ENCODE measurements at regions not wholly inside any gene's neighbourhood (a gene's known extent, or its start where the extent isn't known, plus 50 kb on each side); places are given as distances from the start of the nearest gene placed in this dataset.

- Histone ChIP-seq H3K9me3 (replicated peaks in 1 of 11) (no peaks in the 10 kb centered on the region), H3K27ac (no peak overlapping the region), H3K4me2 (no peak overlapping the region), H4K20me1 (no peaks in the 10 kb centered on the region), H3K4me1 (peaks cover 0 to 12% (median 0%) of the 10 kb centered on the region in 10 experiments; a peak in 3 of 20 replicates), H3K27me3 (no peaks in the 10 kb centered on the region), H3K4me3 (no peak overlapping the region), H3K36me3 (no peaks in the 10 kb centered on the region), H3K9ac (no peak overlapping the region)
- no peak for TF ChIP-seq Cebpa-rat (IDR thresholded peaks at IDR 0.05)
These were observed 251.0 kb downstream of the TTLL7 start for GRCh38 chr1:83747853-83748482.

DNA sequence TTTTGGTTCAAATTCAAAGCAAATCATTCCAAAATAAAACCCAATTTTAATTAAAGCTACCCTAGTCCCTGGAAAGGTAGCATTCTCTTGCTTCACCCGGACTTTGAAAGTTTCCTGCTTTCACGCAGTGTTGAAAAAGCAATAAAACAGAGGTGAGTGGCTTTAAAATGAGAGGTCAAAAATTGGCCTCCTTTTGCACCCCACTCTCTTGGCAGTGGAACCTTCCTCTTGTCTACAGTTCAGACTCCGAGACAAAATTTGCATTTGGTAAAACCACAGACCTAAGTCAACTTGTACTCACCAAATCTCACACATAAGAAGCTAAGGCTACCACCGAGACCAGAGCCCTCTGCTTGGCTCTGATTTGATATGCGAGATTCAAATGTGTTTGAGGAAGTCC is 252.7 kb downstream of the TTLL7 start:
- H4K20me1 ChIP-seq = no peaks in the 10 kb centered on the region
- H3K27ac ChIP-seq = no peak overlapping the region
- no peaks in the 10 kb centered on the region for H3K27me3 ChIP-seq
- H3K4me3 ChIP-seq = no peak overlapping the region
- H3K36me3 ChIP-seq = no peaks in the 10 kb centered on the region
- H3K4me2 ChIP-seq = no peak overlapping the region
- peaks cover 0 to 28% (median 0%) of the 10 kb centered on the region in 10 experiments; a peak in 4 of 20 replicates for H3K4me1 ChIP-seq
- no peak overlapping the region for H3K9ac ChIP-seq
- no peak for TF ChIP-seq Cebpa-rat (IDR thresholded peaks at IDR 0.05)
- H3K9me3 ChIP-seq (replicated peaks in 1 of 11) = no peaks in the 10 kb centered on the region

DNA sequence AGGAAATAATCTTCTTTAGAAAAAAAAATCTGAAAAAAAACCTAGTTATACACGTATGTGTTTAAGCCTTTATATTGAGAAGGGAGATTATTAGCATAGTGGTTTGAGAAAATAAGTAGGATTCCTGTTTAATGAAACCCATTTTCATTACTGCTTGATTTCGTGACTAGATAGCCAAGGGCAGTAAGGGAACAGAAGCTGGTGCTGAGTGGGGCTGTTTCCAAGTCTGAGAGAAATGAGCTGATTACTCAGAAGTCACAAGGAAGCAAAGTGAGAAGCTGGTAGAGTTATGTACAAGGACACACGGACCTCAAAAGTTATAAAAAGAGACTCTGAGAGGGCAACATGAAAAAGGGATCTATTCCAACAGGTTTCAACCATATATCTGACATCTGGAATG is 256.5 kb downstream of the TTLL7 start:
- H4K20me1 ChIP-seq = no peaks in the 10 kb centered on the region
- peak overlapping the region in 1 of 11 experiments; percentile 36; a peak in 2 of 22 replicates for H3K27ac ChIP-seq
- H3K36me3 ChIP-seq = no peaks in the 10 kb centered on the region
- peaks cover 0 to 32% (median 0%) of the 10 kb centered on the region in 10 experiments; a peak in 4 of 20 replicates for H3K4me1 ChIP-seq
- peak overlapping the region in 2 of 11 experiments; percentile 48 to 76; a peak in 4 of 22 replicates for H3K4me2 ChIP-seq
- no peak overlapping the region for H3K4me3 ChIP-seq
- H3K9me3 ChIP-seq (replicated peaks in 1 of 11) = no peaks in the 10 kb centered on the region
- TF ChIP-seq Cebpa-rat (IDR thresholded peaks at IDR 0.05) = no peak
- H3K9ac ChIP-seq = peak overlapping the region in 1 of 11 experiments; percentile 45; a peak in 1 of 22 replicates
- no peaks in the 10 kb centered on the region for H3K27me3 ChIP-seq

DNA sequence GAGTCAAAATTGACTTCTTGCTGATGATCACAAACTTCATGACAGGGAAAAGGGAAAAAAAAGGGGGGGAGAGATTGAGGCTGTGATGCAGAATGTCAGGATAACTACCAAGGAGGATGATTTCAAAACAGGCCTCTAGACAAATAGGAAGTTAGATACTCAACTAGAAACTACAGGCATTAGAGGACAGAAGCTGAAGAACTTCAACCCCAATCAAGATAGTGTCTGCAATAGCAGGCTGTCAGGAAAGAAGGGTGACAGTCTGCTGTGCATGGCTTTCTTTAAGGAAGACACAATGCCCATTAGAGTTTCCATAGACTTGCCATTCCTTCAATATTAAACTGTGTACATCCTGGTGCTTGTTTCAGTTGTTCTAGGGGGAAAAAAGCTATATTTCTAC is 257.2 kb downstream of the TTLL7 start:
- Histone ChIP-seq H3K27me3 (no peaks in the 10 kb centered on the region), H3K27ac (peak overlapping the region in 1 of 11 experiments; percentile 36; a peak in 3 of 22 replicates), H3K4me2 (peak overlapping the region in 2 of 11 experiments; percentile 48 to 76; a peak in 4 of 22 replicates), H3K9me3 (replicated peaks in 1 of 11) (no peaks in the 10 kb centered on the region), H3K4me3 (no peak overlapping the region), H3K9ac (no peak overlapping the region), H3K4me1 (peaks cover 0 to 32% (median 0%) of the 10 kb centered on the region in 10 experiments; a peak in 4 of 20 replicates), H4K20me1 (no peaks in the 10 kb centered on the region), H3K36me3 (no peaks in the 10 kb centered on the region)
- TF ChIP-seq Cebpa-rat (IDR thresholded peaks at IDR 0.05) = no peak

DNA sequence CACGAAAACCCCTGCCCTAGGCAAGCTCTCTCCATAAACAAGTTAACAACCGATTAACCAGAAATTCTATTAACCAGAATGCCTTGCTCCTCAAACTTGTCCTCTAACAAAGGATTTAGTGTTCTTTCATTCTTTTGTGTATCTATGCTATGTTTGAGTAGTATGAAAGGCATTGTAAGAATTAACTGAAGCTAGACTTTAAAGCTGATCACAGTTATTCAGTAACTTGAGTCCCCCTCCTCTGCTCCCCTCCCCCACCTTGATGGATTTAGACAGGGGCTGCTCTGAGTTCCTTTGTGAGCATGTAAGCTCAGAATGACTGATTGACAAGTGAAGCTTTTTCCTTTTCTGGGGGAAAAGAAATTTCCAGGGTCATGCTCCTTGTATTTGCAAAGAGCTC is 257.6 kb downstream of the TTLL7 start:
- H3K4me2 ChIP-seq = peak overlapping the region in 2 of 11 experiments; percentile 48 to 76; a peak in 3 of 22 replicates
- H3K27ac ChIP-seq = no peak overlapping the region; a peak in 1 of 22 replicates
- no peak overlapping the region for H3K4me3 ChIP-seq
- no peaks in the 10 kb centered on the region for H3K9me3 ChIP-seq (replicated peaks in 1 of 11)
- no peak for TF ChIP-seq Cebpa-rat (IDR thresholded peaks at IDR 0.05)
- peaks cover 0 to 32% (median 0%) of the 10 kb centered on the region in 10 experiments; a peak in 4 of 20 replicates for H3K4me1 ChIP-seq
- H4K20me1 ChIP-seq = no peaks in the 10 kb centered on the region
- H3K36me3 ChIP-seq = no peaks in the 10 kb centered on the region
- H3K27me3 ChIP-seq = no peaks in the 10 kb centered on the region
- no peak overlapping the region for H3K9ac ChIP-seq

DNA sequence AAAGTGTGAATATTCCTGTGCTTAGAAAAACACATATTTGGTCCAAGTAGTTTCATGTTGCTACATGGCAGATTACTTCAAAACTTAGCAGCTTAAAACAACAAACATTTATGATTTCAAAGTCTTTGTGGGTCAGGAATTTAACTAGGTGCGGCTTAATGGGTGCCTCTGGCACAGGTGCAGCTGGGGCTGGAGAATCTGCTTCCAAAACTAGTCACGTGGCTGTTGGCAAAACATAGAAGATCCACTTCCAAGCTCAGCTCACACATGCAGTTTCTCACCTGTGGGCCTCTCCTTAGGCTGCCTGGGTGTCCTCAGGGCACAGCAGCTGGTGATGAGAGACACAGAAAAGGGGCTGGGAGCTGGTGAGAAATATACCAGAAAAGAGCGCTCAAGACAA is 263.4 kb downstream of the TTLL7 start:
- no peaks in the 10 kb centered on the region for H3K36me3 ChIP-seq
- no peak overlapping the region for H3K27ac ChIP-seq
- no peak for TF ChIP-seq Cebpa-rat (IDR thresholded peaks at IDR 0.05)
- no peaks in the 10 kb centered on the region for H3K9me3 ChIP-seq (replicated peaks in 1 of 11)
- no peaks in the 10 kb centered on the region for H4K20me1 ChIP-seq
- no peaks in the 10 kb centered on the region for H3K4me1 ChIP-seq
- no peak overlapping the region for H3K4me2 ChIP-seq
- H3K4me3 ChIP-seq = no peak overlapping the region
- H3K27me3 ChIP-seq = no peaks in the 10 kb centered on the region
- H3K9ac ChIP-seq = no peak overlapping the region

DNA sequence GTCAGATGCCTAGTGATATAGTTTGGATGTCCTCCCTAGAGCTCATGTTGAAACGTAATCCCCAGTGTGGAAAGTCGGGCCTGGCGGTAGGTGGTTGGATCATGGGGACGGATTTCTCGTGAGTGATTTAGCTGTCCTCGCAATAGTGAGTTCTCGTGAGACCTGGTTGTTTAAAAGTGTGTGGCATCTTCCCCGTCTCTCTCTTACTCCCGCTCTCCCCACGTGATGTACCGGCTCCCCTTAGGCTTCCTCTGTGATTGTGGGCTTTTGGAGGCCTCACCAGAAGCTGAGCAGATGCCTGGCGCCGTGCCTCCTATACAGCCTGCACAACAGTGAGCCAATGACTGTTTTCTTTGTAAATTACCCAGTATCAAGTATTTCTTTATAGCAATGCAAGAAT is 264.5 kb downstream of the TTLL7 start:
- H3K4me3 ChIP-seq = no peak overlapping the region
- TF ChIP-seq Cebpa-rat (IDR thresholded peaks at IDR 0.05) = no peak
- H3K4me1 ChIP-seq = no peaks in the 10 kb centered on the region
- H3K9me3 ChIP-seq (replicated peaks in 1 of 11) = no peaks in the 10 kb centered on the region
- no peaks in the 10 kb centered on the region for H3K36me3 ChIP-seq
- H3K27me3 ChIP-seq = no peaks in the 10 kb centered on the region
- no peak overlapping the region for H3K9ac ChIP-seq
- no peak overlapping the region for H3K27ac ChIP-seq
- no peaks in the 10 kb centered on the region for H4K20me1 ChIP-seq
- H3K4me2 ChIP-seq = no peak overlapping the region

DNA sequence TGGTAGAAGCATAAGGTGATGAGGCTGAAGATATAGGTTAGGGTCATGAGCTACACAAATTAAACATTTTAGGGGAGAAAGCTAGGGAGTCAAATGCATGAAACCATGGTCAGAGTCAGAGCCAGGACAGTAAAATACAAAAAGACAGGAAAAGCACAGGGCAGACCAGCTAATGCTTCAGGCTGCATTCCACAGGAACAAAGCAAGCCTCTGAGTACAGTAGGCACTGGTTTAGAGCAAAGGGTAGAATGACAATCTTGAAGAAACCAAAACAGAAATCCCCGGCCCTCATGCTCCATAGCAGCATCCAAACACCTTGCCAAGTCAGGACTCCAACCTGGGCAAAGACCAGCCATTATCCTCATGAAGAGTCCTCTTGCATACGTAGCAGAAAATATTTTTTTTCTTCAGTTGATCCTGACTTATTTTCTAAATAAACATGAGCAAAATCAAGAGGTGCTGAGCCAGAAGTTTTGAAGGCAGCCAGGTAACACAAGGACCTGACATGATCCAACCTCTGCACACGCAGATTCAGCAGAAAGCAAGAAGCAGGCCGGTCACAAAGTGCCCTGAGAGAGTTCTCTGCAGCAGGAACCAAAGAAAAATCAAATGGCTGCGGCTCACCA is 273.1 kb downstream of the TTLL7 start:
- Histone ChIP-seq H3K4me1 (no peaks in the 10 kb centered on the region), H3K36me3 (no peaks in the 10 kb centered on the region), H3K27ac (no peak overlapping the region), H3K27me3 (no peaks in the 10 kb centered on the region), H3K9me3 (replicated peaks in 1 of 11) (no peaks in the 10 kb centered on the region), H3K9ac (no peak overlapping the region), H3K4me3 (no peak overlapping the region), H4K20me1 (no peaks in the 10 kb centered on the region), H3K4me2 (no peak overlapping the region)
- no peak for TF ChIP-seq Cebpa-rat (IDR thresholded peaks at IDR 0.05)

DNA sequence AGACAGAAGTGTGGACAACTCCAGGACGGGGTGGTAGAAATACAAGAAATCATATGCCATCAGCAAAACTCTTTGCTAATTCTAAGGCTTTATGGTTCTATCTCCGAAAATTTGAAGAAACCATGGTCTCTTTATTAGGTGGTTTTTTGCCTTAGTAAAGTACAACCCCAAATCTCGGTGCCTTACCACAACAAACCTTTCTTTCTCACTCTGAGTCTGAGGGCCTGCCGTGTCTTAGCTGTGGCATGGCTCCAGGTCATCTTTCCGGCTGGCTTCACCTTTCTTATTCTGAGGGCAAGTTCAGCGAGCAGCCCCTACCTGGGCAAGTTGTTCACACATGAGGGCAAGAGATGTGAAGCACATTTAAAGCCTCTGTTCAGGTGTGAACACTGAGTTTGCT is 280.6 kb downstream of the TTLL7 start:
- Histone ChIP-seq H3K4me1 (no peaks in the 10 kb centered on the region), H3K27ac (no peak overlapping the region), H3K9ac (no peak overlapping the region), H3K4me3 (no peak overlapping the region), H4K20me1 (no peaks in the 10 kb centered on the region), H3K4me2 (no peak overlapping the region), H3K36me3 (no peaks in the 10 kb centered on the region), H3K27me3 (no peaks in the 10 kb centered on the region), H3K9me3 (replicated peaks in 1 of 11) (no peaks in the 10 kb centered on the region)
- no peak for TF ChIP-seq Cebpa-rat (IDR thresholded peaks at IDR 0.05)

DNA sequence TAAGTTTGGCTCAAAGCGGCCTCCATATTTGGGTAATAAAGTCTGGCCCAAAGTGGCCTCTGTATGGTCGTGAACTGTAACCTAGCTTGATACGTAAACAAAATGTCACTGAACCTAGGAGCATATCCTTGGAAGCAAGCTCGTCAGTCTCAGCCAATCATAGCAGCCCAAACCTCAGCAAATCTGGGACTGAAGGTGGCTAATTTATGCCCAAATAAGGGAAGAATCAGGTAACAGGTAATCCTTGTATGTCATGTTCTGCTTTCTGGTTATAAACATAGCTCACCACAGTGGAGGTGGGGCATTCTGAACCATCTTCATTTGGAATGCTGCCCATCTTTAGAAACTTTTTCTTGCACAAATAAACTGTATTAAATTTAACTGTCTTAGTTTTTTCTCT is 281.1 kb downstream of the TTLL7 start:
- H4K20me1 ChIP-seq = no peaks in the 10 kb centered on the region
- no peaks in the 10 kb centered on the region for H3K9me3 ChIP-seq (replicated peaks in 1 of 11)
- no peak overlapping the region for H3K4me3 ChIP-seq
- no peak overlapping the region for H3K9ac ChIP-seq
- H3K36me3 ChIP-seq = no peaks in the 10 kb centered on the region
- no peaks in the 10 kb centered on the region for H3K4me1 ChIP-seq
- no peak overlapping the region for H3K4me2 ChIP-seq
- H3K27ac ChIP-seq = no peak overlapping the region
- no peak for TF ChIP-seq Cebpa-rat (IDR thresholded peaks at IDR 0.05)
- H3K27me3 ChIP-seq = no peaks in the 10 kb centered on the region
